Chondrocyte (in vitro differentiated cells): ENCODE measurements at regions not wholly inside any gene's neighbourhood (a gene's known extent, or its start where the extent isn't known, plus 50 kb on each side); places are given as distances from the start of the nearest gene placed in this dataset.

Experiments
- DNase-seq: peaks from one replicate; pipeline ENCODE4 v3.0.0; 2021; ENCODE audit warnings: mixed read lengths, low spot score
- H3K27ac Mint-ChIP-seq: one replicate; pipeline ENCODE4 v1.8.0; 2021; ENCODE audit warnings: mild to moderate bottlenecking, moderate library complexity, mixed read lengths; ENCODE audit not compliant: unreplicated experiment
- H3K27me3 Mint-ChIP-seq: 2 replicates; pipeline ENCODE4 v1.8.0; 2021; ENCODE audit warnings: low read depth, mixed read lengths
- H3K36me3 Mint-ChIP-seq: 2 replicates; pipeline ENCODE4 v1.8.0; 2021; ENCODE audit warnings: low read depth, mixed read lengths
- H3K4me1 Mint-ChIP-seq: 2 replicates; pipeline ENCODE4 v1.8.0; 2021; ENCODE audit warnings: low read depth, mild to moderate bottlenecking, mixed read lengths
- H3K4me3 Mint-ChIP-seq: one replicate; pipeline ENCODE4 v1.8.0; 2021; ENCODE audit warnings: mild to moderate bottlenecking, moderate library complexity, mixed read lengths; ENCODE audit not compliant: unreplicated experiment
- H3K9me3 Mint-ChIP-seq: 2 replicates; pipeline ENCODE4 v1.8.0; 2021; ENCODE audit warnings: low read depth, mixed read lengths
- CTCF ChIP-seq: fragments of 200-600 bp; sonication (generic); IDR thresholded peaks from 2 replicates; pipeline ENCODE4 v1.5.0; 2021; ENCODE audit warnings: antibody characterized with exemption, mild to moderate bottlenecking, moderate library complexity

DNA sequence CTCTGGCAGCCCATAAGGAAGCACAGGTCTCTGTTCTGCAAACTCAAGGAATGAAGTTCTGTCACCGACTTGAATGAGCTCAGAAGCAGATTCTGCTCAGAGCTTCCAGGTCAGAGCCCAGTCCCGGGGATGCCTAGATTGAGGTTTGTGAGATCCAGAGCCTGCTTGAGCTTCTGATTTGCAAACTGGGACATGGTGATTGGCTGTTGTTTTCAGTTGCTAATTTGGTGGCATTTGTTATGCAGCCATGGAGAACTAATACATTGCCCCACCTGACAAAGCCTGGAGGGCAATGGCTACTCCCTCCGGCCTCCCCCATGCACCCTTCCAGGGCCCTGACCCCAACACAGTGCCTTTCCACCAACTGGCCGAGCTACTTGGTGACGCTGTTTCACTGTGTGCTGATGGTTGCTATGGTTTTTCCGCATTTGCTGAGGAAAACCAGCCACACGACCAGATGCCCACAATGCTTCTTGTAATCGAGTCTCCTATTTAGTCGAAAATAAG is 379.5 kb upstream of the ATP10A start:
- H3K4me3 Mint-ChIP-seq, result no peak overlapping the region
- H3K36me3 Mint-ChIP-seq, result no peaks in the 10 kb centered on the region
- no peak for TF ChIP-seq CTCF
- H3K27ac Mint-ChIP-seq, result no peak overlapping the region
- H3K4me1 Mint-ChIP-seq, result no peaks in the 10 kb centered on the region
- peaks cover 11% of the 10 kb centered on the region for H3K9me3 Mint-ChIP-seq
- no peaks in the 10 kb centered on the region for H3K27me3 Mint-ChIP-seq
- no peak for DNase-seq

- Mint-ChIP-seq H3K9me3 (peaks cover 5% of the 10 kb centered on the region), H3K27me3 (peaks cover 21% of the 10 kb centered on the region), H3K4me1 (no peaks in the 10 kb centered on the region), H3K36me3 (no peaks in the 10 kb centered on the region), H3K27ac (no peak overlapping the region), H3K4me3 (no peak overlapping the region)
- DNase-seq, result no peak
- TF ChIP-seq CTCF, result no peak
Measured at GRCh38 chr15:26235864-26236263, 372.7 kb upstream of the ATP10A start.

DNA sequence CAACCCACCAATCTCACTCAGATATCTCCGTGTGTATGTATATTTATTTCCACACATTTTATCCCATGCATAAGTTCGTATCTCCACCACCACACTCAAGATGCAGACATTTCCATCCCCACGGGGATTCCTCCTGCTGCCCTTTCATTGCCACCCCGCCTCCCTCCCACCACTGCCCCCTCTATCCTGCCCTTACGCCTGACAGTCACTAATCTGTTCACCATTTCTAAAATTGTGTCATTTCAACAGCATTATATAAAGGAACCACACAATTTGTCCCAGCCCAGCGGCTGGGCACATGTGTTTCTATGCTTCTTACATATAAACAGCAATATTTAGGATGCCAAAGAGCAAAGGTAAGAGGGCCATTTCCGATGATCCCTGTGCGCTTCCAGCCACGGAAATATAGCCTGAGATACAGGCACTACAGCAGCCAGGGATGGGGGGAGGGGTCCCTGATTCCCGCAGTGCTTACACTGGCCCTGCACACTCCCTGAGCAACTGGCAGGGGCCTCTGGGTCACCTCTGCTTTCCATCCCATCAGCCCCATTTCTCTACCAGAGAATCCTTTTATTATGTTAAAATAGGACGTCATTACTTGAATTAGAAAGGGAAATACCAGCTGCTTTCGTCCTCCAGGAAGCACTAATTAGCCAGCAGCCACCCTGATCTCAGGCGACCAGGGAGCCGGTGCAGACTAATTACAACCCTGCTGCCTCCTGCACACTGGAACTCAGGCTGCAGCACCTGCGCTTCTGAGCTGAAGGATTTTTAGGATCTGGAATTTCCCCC is 372.0 kb upstream of the ATP10A start:
- TF ChIP-seq CTCF, result no peak
- Mint-ChIP-seq H3K4me1 (no peaks in the 10 kb centered on the region), H3K9me3 (peaks cover 5% of the 10 kb centered on the region)

GRCh38 chr15:26232691-26233090 is 369.6 kb upstream of the ATP10A start:
- H3K4me1 Mint-ChIP-seq, result no peaks in the 10 kb centered on the region
- DNase-seq, result no peak
- no peaks in the 10 kb centered on the region for H3K9me3 Mint-ChIP-seq
- no peak overlapping the region for H3K4me3 Mint-ChIP-seq
- H3K27me3 Mint-ChIP-seq, result peaks cover 31% of the 10 kb centered on the region
- no peak for TF ChIP-seq CTCF
- H3K36me3 Mint-ChIP-seq, result no peaks in the 10 kb centered on the region
- no peak overlapping the region for H3K27ac Mint-ChIP-seq

More for the DNA sequence above, 372.0 kb upstream of the ATP10A start:
- Mint-ChIP-seq H3K36me3 (no peaks in the 10 kb centered on the region), H3K27me3 (peaks cover 25% of the 10 kb centered on the region), H3K4me3 (no peak overlapping the region), H3K27ac (no peak overlapping the region)
- DNase-seq, result no peak

GRCh38 chr15:26231096-26231495 is 368.0 kb upstream of the ATP10A start:
- no peaks in the 10 kb centered on the region for H3K9me3 Mint-ChIP-seq
- H3K36me3 Mint-ChIP-seq, result no peaks in the 10 kb centered on the region
- H3K4me1 Mint-ChIP-seq, result no peaks in the 10 kb centered on the region
- no peak overlapping the region for H3K4me3 Mint-ChIP-seq
- no peak for DNase-seq
- peaks cover 29% of the 10 kb centered on the region for H3K27me3 Mint-ChIP-seq
- no peak for TF ChIP-seq CTCF
- H3K27ac Mint-ChIP-seq, result no peak overlapping the region
